HG03432 (cell line): ENCODE measurements at regions not wholly inside any gene's neighbourhood (a gene's known extent, or its start where the extent isn't known, plus 50 kb on each side); places are given as distances from the start of the nearest gene placed in this dataset.

Experiments
- ATAC-seq: cut with Tn5 transposase; IDR thresholded peaks from one replicate; pipeline ENCODE4 v1.9.1; 2021; ENCODE audit warnings: mild to moderate bottlenecking, moderate library complexity; ENCODE audit not compliant: unreplicated experiment

- ATAC-seq = no peak
Observed at GRCh38 chr3:177753451-177754155, 556.3 kb upstream of the TBL1XR1 start.

GRCh38 chr3:177754508-177754921, 557.2 kb upstream of the TBL1XR1 start:
- no peak for ATAC-seq

- ATAC-seq = no peak
Observed at GRCh38 chr3:177758126-177758525, 560.8 kb upstream of the TBL1XR1 start.

GRCh38 chr3:177760803-177761202, 563.5 kb upstream of the TBL1XR1 start:
- ATAC-seq = no peak

GRCh38 chr3:177764377-177764912, 567.2 kb upstream of the TBL1XR1 start:
- ATAC-seq = no peak

- no peak for ATAC-seq
Observed at GRCh38 chr3:177764933-177765332, 567.7 kb upstream of the TBL1XR1 start.

GRCh38 chr3:177770383-177771230, 573.3 kb upstream of the TBL1XR1 start:
- ATAC-seq = no peak

GRCh38 chr3:177771780-177772179, 574.5 kb upstream of the TBL1XR1 start:
- ATAC-seq = no peak

- ATAC-seq = no peak
Observed at GRCh38 chr3:177772908-177773557, 575.8 kb upstream of the TBL1XR1 start.

- no peak for ATAC-seq
Observed at GRCh38 chr3:177773717-177774116, 576.4 kb upstream of the TBL1XR1 start.

GRCh38 chr3:177776661-177777101, 579.4 kb upstream of the TBL1XR1 start:
- no peak for ATAC-seq

GRCh38 chr3:177777699-177778098, 580.4 kb upstream of the TBL1XR1 start:
- ATAC-seq = peak; percentile 95

- ATAC-seq = no peak
Observed at GRCh38 chr3:177778633-177779032, 581.4 kb upstream of the TBL1XR1 start.

- no peak for ATAC-seq
Observed at GRCh38 chr3:177781686-177782161, 584.4 kb upstream of the TBL1XR1 start.

GRCh38 chr3:177783338-177783737, 586.1 kb upstream of the TBL1XR1 start:
- ATAC-seq = no peak

GRCh38 chr3:177783767-177784166, 586.5 kb upstream of the TBL1XR1 start:
- ATAC-seq = no peak

GRCh38 chr3:177787279-177788041, 590.2 kb upstream of the TBL1XR1 start:
- peak; percentile 84 for ATAC-seq

- ATAC-seq = no peak
Observed at GRCh38 chr3:177789500-177789899, 592.2 kb upstream of the TBL1XR1 start.

GRCh38 chr3:177792311-177793030, 595.2 kb upstream of the TBL1XR1 start:
- no peak for ATAC-seq

- ATAC-seq = no peak
Observed at GRCh38 chr3:177793451-177793850, 596.2 kb upstream of the TBL1XR1 start.
